Endothelial cell of umbilical vein (primary cell): ENCODE measurements at regions not wholly inside any gene's neighbourhood (a gene's known extent, or its start where the extent isn't known, plus 50 kb on each side); places are given as distances from the start of the nearest gene placed in this dataset.

Experiments used
- BruUV-seq: library from RNA; stranded (reverse); fragments of 400-500 nt; replicated peaks from 2 replicates; lab custom pipeline; 2021; lab: Mats Ljungman, UMichigan
- CTCF ChIA-PET: fragments of 300-600, 350-600 bp; sonication (Branson Sonifier 250); formaldehyde crosslinking; loops from one replicate; lab custom pipeline; 2021; ENCODE audit warnings: antibody characterized with exemption, inconsistent platforms; lab: Charles Lee
- POLR2A ChIA-PET: fragments of 300-600, 350-600 bp; sonication (Branson Sonifier 250); formaldehyde crosslinking; loops from one replicate; lab custom pipeline; 2021; ENCODE audit warnings: antibody characterized with exemption, inconsistent platforms; lab: Charles Lee
- DNase-seq: peaks from one replicate; pipeline ENCODE4 v3.0.0-alpha.2; 2011; ENCODE audit warnings: low read depth, low spot score
- FAIRE-seq: peaks from 2 replicates; lab custom pipeline; 2011; peaks lifted over from hg19 to GRCh38; lab: Jason Lieb, UNC
- H2AFZ ChIP-seq: 2 replicates; pipeline ENCODE4 v1.6.0; 2012; ENCODE audit warnings: low read depth, low read length, control low read depth, inconsistent platforms
- H3K27ac ChIP-seq: 2 replicates; pipeline ENCODE4 v1.5.1; 2011; ENCODE audit warnings: low read depth, mild to moderate bottlenecking, control low read depth, low read length, moderate library complexity; ENCODE audit not compliant: insufficient read depth
- H3K27me3 ChIP-seq, 2 experiments: 2 replicates each; pipeline versions ENCODE4 v1.6.0 to v1.6.1; 2011; ENCODE audit warnings: low read length in 2 of 2, mixed read lengths in 1 of 2; ENCODE audit not compliant: control insufficient read depth in 2 of 2, insufficient read depth in 2 of 2
- H3K36me3 ChIP-seq, 2 experiments: 2 replicates in 1 of 2; 3 replicates in 1 of 2; pipeline ENCODE4 v1.5.1; 2011; ENCODE audit warnings: low read length in 2 of 2, mild to moderate bottlenecking in 1 of 2, moderate library complexity in 1 of 2; ENCODE audit not compliant: control insufficient read depth in 2 of 2, insufficient read depth in 2 of 2; ENCODE audit errors: extremely low read depth in 1 of 2
- H3K4me1 ChIP-seq: 3 replicates; pipeline ENCODE4 v1.5.1; 2011; ENCODE audit warnings: mild to moderate bottlenecking, low read length; ENCODE audit not compliant: control insufficient read depth, insufficient read depth; ENCODE audit errors: extremely low read depth
- H3K4me2 ChIP-seq: 2 replicates; pipeline ENCODE4 v1.6.1; 2011; ENCODE audit warnings: low read length, control low read depth, mixed read lengths; ENCODE audit not compliant: insufficient read depth
- H3K4me3 ChIP-seq, 3 experiments: fragments of 200-600 bp in 1 of 3; sonication (generic), shearing (Covaris generic) in 1 of 3; replicated peaks in 1 of 3; 2 replicates each; pipeline ENCODE4 v1.5.1; 2011 to 2016; ENCODE audit warnings: control low read depth in 3 of 3, low read length in 3 of 3, mild to moderate bottlenecking in 2 of 3, inconsistent platforms in 1 of 3, low read depth in 1 of 3, moderate library complexity in 1 of 3; ENCODE audit not compliant: insufficient read depth in 1 of 3
- H3K79me2 ChIP-seq: 2 replicates; pipeline ENCODE4 v1.6.0; 2012; ENCODE audit warnings: low read length, inconsistent platforms; ENCODE audit not compliant: control insufficient read depth, insufficient read depth
- H3K9ac ChIP-seq: replicated peaks from 2 replicates; pipeline ENCODE3; 2011; ENCODE audit warnings: low read length, control low read depth; ENCODE audit not compliant: insufficient read depth; ENCODE audit errors: extremely low read depth
- H3K9me1 ChIP-seq: replicated peaks from 3 replicates; pipeline ENCODE4 v1.6.0; 2011; ENCODE audit warnings: mild to moderate bottlenecking, low read length; ENCODE audit not compliant: control insufficient read depth, insufficient read depth; ENCODE audit errors: extremely low read depth
- H3K9me3 ChIP-seq: replicated peaks from 2 replicates; pipeline ENCODE4 v1.5.1; 2012; ENCODE audit warnings: low read length, inconsistent platforms; ENCODE audit not compliant: control insufficient read depth, insufficient read depth
- H4K20me1 ChIP-seq: replicated peaks from 2 replicates; pipeline ENCODE3; 2011; ENCODE audit warnings: mild to moderate bottlenecking, low read length; ENCODE audit not compliant: control insufficient read depth, insufficient read depth; ENCODE audit errors: extremely low read depth
- EZH2 ChIP-seq: IDR thresholded peaks from 2 replicates; pipeline ENCODE4 v1.6.1; 2012; ENCODE audit warnings: borderline replicate concordance, low read depth, mild to moderate bottlenecking, moderate library complexity, low read length, inconsistent platforms; ENCODE audit not compliant: severe bottlenecking
- FOS ChIP-seq: IDR thresholded peaks from 2 replicates; pipeline ENCODE4 v1.6.1; 2011; ENCODE audit warnings: mild to moderate bottlenecking, low read length, moderate library complexity, borderline replicate concordance; ENCODE audit not compliant: insufficient read depth
- GATA2 ChIP-seq: IDR thresholded peaks from 2 replicates; pipeline ENCODE4 v1.7.0; 2011; ENCODE audit warnings: low read depth, mild to moderate bottlenecking, moderate library complexity, mixed read lengths, low read length; ENCODE audit not compliant: insufficient read length, insufficient read depth
- JUN ChIP-seq: IDR thresholded peaks from 2 replicates; pipeline ENCODE4 v1.6.1; 2011; ENCODE audit warnings: borderline replicate concordance, low read depth; ENCODE audit not compliant: insufficient read length, insufficient read depth
- MYC ChIP-seq: IDR thresholded peaks from one replicate; pipeline ENCODE4 v1.6.1; 2011; ENCODE audit warnings: mild to moderate bottlenecking, low read depth, low read length
- POLR2A ChIP-seq: IDR thresholded peaks from 2 replicates; pipeline ENCODE4 v1.6.1; 2012; ENCODE audit warnings: low read depth, mild to moderate bottlenecking, control low read depth, low read length
- POLR2AphosphoS5 ChIP-seq: IDR thresholded peaks from 2 replicates; pipeline ENCODE4 v1.6.1; 2012; ENCODE audit warnings: low read depth, mild to moderate bottlenecking, control low read depth, low read length, moderate library complexity; ENCODE audit not compliant: insufficient read depth
- dilution Hi-C: fragments of 300-500 bp; cut with MboI; formaldehyde crosslinking; loops from one replicate; pipeline ENCODE4 v1.15.0; 2019; ENCODE audit warnings: low sequenced_read_pairs; ENCODE audit not compliant: extremely low pct_ligation_motif_present
- intact Hi-C: fragments of 100-400 bp; cut with micrococcal nuclease; formaldehyde crosslinking; loops from one replicate; pipeline ENCODE4 v1.10.0; 2022
- TF ChIP-seq, protein P1 (sequence below), 2 donors: IDR thresholded peaks; 1 replicate in 1 of 2; 2 replicates in 1 of 2; pipeline ENCODE4 v1.5.1; 2011; ENCODE audit warnings: low read length in 2 of 2, mild to moderate bottlenecking in 2 of 2, moderate library complexity in 2 of 2, control low read depth in 1 of 2, inconsistent platforms in 1 of 2, low read depth in 1 of 2; ENCODE audit not compliant: insufficient read depth in 1 of 2; ENCODE audit errors: extremely low read depth in 1 of 2
- TF ChIP-seq, protein P2 (sequence below): IDR thresholded peaks from 2 replicates; pipeline ENCODE4 v1.6.1; 2011; ENCODE audit not compliant: insufficient read depth, insufficient read length

DNA sequence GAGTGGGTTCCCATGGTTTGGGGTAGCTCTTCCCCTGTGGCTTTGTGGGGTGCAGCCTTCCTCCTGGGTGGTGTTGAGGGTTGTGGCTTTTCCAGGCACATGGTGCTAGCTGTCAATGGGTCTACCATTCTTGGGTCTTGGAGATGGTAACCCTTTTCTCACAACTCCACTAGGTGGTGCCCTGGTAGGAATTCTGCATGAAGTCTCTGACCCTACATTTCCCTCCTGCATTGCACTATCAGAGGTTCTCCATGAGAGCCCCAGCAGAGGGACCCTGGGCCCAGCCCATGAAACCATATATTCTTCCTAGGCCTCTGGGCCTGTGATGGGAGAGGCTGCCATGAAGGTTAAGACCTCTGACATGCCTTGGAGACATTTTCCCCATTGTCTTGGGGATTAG lies 1093.3 kb downstream of the SLC16A7 start:
- Histone ChIP-seq H3K4me1 (no peaks in the 10 kb centered on the region), H3K9me3 (peaks cover 2% of the 10 kb centered on the region), H3K4me3 (no peak overlapping the region), H2AFZ (no peak overlapping the region), H3K4me2 (no peak overlapping the region), H3K27ac (no peak overlapping the region), H4K20me1 (no peaks in the 10 kb centered on the region), H3K36me3 (no peaks in the 10 kb centered on the region), H3K79me2 (no peaks in the 10 kb centered on the region), H3K9me1 (no peaks in the 10 kb centered on the region), H3K9ac (no peak overlapping the region), H3K27me3 (no peaks in the 10 kb centered on the region)
- ChIA-PET CTCF (no interaction called here), POLR2A (no interaction called here)
- no TSS peak for BruUV-seq
- no peak for DNase-seq
- dilution Hi-C loops (no loop called here), intact Hi-C loops (no loop called here)
- TF ChIP-seq POLR2A (no peak), JUN (no peak), POLR2AphosphoS5 (no peak), GATA2 (no peak), EZH2 (no peak), MYC (no peak), FOS (no peak)
- TF ChIP-seq, protein P1, sequence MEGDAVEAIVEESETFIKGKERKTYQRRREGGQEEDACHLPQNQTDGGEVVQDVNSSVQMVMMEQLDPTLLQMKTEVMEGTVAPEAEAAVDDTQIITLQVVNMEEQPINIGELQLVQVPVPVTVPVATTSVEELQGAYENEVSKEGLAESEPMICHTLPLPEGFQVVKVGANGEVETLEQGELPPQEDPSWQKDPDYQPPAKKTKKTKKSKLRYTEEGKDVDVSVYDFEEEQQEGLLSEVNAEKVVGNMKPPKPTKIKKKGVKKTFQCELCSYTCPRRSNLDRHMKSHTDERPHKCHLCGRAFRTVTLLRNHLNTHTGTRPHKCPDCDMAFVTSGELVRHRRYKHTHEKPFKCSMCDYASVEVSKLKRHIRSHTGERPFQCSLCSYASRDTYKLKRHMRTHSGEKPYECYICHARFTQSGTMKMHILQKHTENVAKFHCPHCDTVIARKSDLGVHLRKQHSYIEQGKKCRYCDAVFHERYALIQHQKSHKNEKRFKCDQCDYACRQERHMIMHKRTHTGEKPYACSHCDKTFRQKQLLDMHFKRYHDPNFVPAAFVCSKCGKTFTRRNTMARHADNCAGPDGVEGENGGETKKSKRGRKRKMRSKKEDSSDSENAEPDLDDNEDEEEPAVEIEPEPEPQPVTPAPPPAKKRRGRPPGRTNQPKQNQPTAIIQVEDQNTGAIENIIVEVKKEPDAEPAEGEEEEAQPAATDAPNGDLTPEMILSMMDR (IDR thresholded peaks at IDR 0.05; ENCODE audit: extremely low read depth in 1 of 2, insufficient read depth in 1 of 2, low read depth in 1 of 2, low read length in 2 of 2) = no peak
- TF ChIP-seq, protein P2, sequence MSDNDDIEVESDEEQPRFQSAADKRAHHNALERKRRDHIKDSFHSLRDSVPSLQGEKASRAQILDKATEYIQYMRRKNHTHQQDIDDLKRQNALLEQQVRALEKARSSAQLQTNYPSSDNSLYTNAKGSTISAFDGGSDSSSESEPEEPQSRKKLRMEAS = no peak
- no peak for FAIRE-seq
